GM12873 (cell line): ENCODE measurements at regions not wholly inside any gene's neighbourhood (a gene's known extent, or its start where the extent isn't known, plus 50 kb on each side); places are given as distances from the start of the nearest gene placed in this dataset.

ENCODE experiments used
- TF ChIP-seq, protein P1 (sequence below): IDR thresholded peaks from 2 replicates; pipeline ENCODE4 v1.5.1; 2012; ENCODE audit warnings: low read depth, mild to moderate bottlenecking, moderate library complexity, low read length, control low read depth; ENCODE audit not compliant: insufficient read depth; ENCODE audit errors: missing control alignments

DNA sequence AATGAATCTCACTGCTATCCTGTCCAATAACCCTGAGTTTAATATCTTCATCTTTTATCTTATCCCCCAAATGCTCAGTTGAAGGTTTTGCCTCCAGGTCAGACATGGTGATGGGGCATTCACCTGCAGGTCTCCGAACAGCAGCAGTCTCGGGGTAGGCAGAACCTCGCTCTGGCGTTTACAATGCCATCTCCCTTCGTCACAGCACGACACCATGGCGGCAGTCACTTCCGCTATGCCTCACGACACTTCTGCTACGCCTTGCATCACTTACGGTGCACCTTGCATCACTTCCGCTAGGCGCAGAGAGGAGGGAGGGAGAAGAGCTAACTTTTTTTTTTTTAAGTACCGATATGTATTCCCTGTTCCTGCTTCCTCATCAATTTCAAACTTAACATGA, 194.9 kb downstream of the BCAS1 start:
- TF ChIP-seq, protein P1, sequence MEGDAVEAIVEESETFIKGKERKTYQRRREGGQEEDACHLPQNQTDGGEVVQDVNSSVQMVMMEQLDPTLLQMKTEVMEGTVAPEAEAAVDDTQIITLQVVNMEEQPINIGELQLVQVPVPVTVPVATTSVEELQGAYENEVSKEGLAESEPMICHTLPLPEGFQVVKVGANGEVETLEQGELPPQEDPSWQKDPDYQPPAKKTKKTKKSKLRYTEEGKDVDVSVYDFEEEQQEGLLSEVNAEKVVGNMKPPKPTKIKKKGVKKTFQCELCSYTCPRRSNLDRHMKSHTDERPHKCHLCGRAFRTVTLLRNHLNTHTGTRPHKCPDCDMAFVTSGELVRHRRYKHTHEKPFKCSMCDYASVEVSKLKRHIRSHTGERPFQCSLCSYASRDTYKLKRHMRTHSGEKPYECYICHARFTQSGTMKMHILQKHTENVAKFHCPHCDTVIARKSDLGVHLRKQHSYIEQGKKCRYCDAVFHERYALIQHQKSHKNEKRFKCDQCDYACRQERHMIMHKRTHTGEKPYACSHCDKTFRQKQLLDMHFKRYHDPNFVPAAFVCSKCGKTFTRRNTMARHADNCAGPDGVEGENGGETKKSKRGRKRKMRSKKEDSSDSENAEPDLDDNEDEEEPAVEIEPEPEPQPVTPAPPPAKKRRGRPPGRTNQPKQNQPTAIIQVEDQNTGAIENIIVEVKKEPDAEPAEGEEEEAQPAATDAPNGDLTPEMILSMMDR, result no peak

DNA sequence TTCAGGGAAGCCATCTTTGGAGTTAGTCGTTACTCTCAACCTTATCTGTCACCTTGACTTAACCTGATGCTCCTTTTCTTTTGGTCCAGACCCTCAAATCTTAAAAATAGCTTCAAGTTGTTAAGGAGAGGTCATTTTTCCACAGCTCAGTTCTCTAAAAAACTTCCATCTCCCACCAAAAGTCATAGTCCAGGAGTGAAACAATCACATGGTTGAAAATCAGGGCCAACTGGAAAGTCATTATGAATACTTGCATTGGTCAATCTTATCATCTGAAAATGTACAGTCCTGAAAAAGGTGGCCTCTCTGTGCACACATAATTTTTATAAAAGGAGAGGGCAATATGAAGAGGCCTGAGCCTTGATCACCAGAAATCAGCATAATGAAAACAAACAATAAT, 195.7 kb downstream of the BCAS1 start:
- TF ChIP-seq, protein P1, result no peak

DNA sequence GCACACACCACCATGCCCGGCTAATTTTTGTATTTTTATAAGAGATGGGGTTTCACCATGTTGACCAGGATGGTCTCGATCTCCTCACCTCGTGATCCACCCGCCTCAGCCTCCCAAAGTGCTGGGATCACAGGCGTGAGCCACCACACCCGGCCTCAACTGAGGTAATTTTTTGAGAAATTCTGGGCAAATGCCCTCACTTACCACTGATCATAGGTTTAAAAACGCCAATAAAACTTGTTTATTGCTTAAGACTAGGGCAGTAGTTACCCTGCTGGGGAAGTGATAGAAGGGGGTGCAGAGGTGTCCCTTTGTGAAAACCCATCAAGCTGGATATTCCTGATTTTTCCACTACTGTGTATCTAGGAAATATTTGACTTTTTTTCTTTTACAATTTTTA, 196.3 kb downstream of the BCAS1 start:
- TF ChIP-seq, protein P1, result no peak

DNA sequence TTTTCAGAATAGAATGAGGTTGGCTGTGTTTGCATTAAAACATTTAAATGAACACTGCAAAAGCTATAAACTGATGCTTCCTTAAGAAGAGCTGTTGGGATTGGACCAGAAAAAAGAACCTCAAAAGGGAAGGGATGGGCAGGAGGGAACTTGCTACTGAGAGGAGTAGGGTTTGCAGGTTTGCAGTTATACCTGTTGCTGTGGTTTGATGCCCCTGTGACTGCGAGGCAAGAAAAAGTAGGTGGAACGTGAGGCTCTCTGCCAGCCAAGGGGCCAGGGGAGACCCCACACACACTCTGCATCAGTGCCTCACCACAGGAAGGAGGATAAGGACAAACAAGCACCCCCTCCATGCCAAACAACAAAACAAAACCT, 197.2 kb downstream of the BCAS1 start:
- TF ChIP-seq, protein P1, result no peak

DNA sequence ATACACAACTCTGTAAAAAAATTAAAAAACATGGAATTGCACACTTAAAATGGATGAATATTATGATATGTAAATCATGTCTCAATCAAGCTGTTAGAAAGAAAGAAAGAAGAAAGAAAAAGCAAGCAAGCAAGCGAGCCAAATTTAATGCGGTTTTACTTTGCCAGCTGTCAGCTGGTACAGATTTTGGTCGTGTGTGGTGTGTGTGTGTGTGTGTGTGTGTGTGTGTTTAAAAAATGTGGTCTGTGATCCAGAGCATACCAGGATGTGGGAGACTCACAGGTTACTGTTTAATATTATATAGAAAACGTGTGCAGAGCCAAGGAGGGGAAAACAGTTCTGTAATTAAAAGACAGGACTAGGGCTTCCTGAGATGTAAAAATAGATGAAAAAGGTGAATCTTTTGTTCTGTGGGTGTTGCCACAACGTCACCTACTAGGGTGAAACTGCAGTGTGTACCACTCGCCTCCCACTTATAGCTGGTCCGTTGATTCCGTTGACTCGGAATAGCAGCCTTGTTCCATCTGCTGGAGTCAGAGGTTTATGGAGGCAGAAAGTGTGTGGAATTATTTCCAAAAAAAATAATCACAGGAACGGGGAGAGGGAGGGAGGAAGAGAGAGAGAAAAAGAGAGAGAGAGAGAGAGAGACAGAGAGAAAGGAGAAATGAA, 197.7 kb downstream of the BCAS1 start:
- TF ChIP-seq, protein P1, result no peak

DNA sequence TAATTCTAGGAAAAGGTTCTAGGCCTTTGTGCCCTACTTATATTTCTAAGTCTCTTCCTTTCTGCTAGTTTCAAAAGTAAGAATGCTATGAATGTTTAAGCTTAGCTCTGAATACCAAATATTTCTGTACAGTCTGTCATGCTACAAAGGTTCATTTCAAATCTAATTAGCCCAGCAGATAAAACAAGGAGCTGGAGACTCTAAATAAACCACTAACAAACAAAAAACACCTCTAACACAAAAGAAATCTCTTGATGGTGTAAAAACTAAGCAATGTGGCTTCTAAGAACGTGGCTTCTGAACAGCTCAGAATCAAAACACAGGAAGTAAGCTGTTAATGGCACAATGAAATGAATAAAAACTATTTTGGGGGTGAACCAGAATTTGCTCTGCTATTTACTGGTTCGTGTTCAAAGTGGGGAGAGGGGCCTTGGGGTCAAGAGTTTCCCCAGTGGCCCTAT, 198.3 kb downstream of the BCAS1 start:
- TF ChIP-seq, protein P1, result no peak

DNA sequence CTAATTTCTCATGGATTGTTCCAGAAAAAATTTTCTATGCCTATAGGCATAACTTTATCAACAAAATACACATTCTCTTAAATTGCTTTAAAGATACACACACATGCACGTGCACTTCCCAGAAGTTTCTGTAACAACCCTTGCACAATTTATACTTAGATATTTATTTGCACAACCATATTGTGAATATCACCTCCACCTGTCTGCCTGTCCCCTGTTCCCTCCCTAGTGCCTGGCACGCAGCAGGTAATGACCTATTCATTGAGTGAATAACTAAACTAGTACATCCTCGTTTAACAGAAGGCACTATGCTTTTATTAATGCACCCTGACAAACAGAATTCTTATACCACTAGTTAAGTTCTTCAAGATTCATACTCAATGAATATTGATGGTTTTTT, 198.9 kb downstream of the BCAS1 start:
- TF ChIP-seq, protein P1, result no peak
